Parathyroid adenoma (tissue), 2 donors: ENCODE measurements at regions not wholly inside any gene's neighbourhood (a gene's known extent, or its start where the extent isn't known, plus 50 kb on each side); places are given as distances from the start of the nearest gene placed in this dataset.

ENCODE experiments used
- H2AFZ ChIP-seq: fragments of 300-600 bp; sonication (generic); one replicate; pipeline ENCODE4 v1.7.0; 2017; ENCODE audit warnings: antibody characterized with exemption, mild to moderate bottlenecking
- H3K27ac ChIP-seq: fragments of 300-600 bp; sonication (generic); one replicate; pipeline ENCODE4 v1.7.0; 2017
- H3K27me3 ChIP-seq: fragments of 300-600 bp; sonication (generic); one replicate; pipeline ENCODE4 v1.7.0; 2017; ENCODE audit warnings: low read length; ENCODE audit not compliant: control insufficient read depth, insufficient read depth
- H3K36me3 ChIP-seq: fragments of 300-600 bp; sonication (generic); one replicate; pipeline ENCODE4 v1.7.0; 2017; ENCODE audit warnings: low read length; ENCODE audit not compliant: control insufficient read depth, insufficient read depth
- H3K4me1 ChIP-seq: fragments of 300-600 bp; sonication (generic); one replicate; pipeline ENCODE4 v1.7.0; 2017; ENCODE audit warnings: control low read depth
- H3K4me2 ChIP-seq: fragments of 300-600 bp; sonication (generic); one replicate; pipeline ENCODE4 v1.7.0; 2017; ENCODE audit warnings: low read length
- H3K4me3 ChIP-seq: fragments of 300-600 bp; sonication (generic); one replicate; pipeline ENCODE4 v1.7.0; 2017; ENCODE audit warnings: low read depth, low read length
- H3K79me2 ChIP-seq: fragments of 300-600 bp; sonication (generic); one replicate; pipeline ENCODE4 v1.7.0; 2017; ENCODE audit warnings: control low read depth
- H3K9ac ChIP-seq: fragments of 300-600 bp; sonication (generic); one replicate; pipeline ENCODE4 v1.7.0; 2017; ENCODE audit warnings: mild to moderate bottlenecking
- H3K9me3 ChIP-seq: fragments of 300-600 bp; sonication (generic); one replicate; pipeline ENCODE4 v1.7.0; 2017; ENCODE audit warnings: low read length; ENCODE audit not compliant: control insufficient read depth
- TF ChIP-seq, protein P1 (sequence below): fragments of 300-600 bp; sonication (generic); IDR thresholded peaks from one replicate; pipeline ENCODE4 v1.7.0; 2017; ENCODE audit warnings: antibody characterized with exemption, mild to moderate bottlenecking
- donor health status: primary hyperparathyroidism.

DNA sequence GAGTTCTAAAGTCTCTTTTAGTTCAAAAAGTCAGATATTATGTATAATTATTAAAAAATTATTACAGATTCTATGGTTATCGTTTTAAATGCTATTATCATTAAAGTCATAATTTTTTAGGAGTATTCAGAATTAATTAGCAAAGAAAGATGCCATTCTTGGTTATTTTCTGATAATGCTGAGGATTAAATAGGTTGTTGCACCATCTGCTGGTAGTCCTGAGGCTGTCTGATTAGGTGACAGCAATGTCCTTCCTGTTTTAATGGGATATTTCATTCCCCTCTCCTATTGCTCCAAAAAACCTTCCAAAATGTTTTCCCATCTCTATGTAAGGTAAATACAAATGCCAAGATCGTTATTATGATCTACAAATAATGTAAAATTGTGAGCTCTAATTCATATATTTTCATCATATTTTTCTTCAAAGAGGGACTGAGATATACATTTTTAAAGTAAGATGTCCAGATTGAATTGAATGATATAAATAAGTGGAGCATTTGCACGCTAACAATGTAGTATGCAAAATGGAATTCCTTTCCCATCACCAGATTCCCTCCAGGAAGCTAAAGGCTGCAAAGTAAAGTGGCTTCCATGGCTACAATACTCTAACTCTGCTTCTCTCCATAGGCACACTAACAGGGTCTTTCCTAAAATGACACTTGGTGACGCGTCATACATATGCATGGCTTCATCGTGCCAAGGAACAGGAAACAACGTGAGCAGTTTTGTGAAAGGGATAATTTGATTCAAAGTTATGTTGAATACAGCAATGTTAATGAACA, 58.8 kb upstream of the AKR1E2 start:
- Histone ChIP-seq H2AFZ (no peak overlapping the region), H3K27me3 (no peaks in the 10 kb centered on the region), H3K9ac (no peak overlapping the region), H3K4me3 (no peak overlapping the region), H3K9me3 (no peaks in the 10 kb centered on the region), H3K4me1 (no peaks in the 10 kb centered on the region), H3K79me2 (no peaks in the 10 kb centered on the region), H3K4me2 (no peak overlapping the region), H3K27ac (no peak overlapping the region), H3K36me3 (no peaks in the 10 kb centered on the region)
- TF ChIP-seq, protein P1, sequence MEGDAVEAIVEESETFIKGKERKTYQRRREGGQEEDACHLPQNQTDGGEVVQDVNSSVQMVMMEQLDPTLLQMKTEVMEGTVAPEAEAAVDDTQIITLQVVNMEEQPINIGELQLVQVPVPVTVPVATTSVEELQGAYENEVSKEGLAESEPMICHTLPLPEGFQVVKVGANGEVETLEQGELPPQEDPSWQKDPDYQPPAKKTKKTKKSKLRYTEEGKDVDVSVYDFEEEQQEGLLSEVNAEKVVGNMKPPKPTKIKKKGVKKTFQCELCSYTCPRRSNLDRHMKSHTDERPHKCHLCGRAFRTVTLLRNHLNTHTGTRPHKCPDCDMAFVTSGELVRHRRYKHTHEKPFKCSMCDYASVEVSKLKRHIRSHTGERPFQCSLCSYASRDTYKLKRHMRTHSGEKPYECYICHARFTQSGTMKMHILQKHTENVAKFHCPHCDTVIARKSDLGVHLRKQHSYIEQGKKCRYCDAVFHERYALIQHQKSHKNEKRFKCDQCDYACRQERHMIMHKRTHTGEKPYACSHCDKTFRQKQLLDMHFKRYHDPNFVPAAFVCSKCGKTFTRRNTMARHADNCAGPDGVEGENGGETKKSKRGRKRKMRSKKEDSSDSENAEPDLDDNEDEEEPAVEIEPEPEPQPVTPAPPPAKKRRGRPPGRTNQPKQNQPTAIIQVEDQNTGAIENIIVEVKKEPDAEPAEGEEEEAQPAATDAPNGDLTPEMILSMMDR, result peak; percentile 41

DNA sequence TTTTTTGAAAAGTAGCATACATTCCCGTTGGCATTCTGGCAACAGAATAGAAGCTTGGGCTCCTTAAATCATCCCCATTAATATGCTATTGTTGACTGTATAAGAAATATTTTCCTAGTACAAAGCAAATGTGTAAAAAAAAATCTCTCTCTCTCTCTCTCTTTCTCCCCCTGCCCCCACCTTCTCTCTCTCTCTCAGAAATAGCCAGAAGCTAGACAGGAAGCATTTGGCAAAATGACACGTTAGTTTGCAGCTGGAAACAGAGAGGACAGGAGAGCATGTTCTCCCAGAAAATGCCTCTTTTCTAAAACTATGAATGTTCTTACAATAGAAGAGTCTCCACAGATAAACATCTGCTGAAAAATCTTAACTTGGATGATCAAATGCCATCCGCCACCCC, 59.6 kb upstream of the AKR1E2 start:
- H3K36me3 ChIP-seq, result no peaks in the 10 kb centered on the region
- H3K4me2 ChIP-seq, result no peak overlapping the region
- H3K79me2 ChIP-seq, result no peaks in the 10 kb centered on the region
- no peak overlapping the region for H2AFZ ChIP-seq
- H3K9ac ChIP-seq, result no peak overlapping the region
- TF ChIP-seq, protein P1, result no peak
- no peaks in the 10 kb centered on the region for H3K9me3 ChIP-seq
- H3K4me1 ChIP-seq, result no peaks in the 10 kb centered on the region
- H3K27ac ChIP-seq, result no peak overlapping the region
- no peaks in the 10 kb centered on the region for H3K27me3 ChIP-seq
- no peak overlapping the region for H3K4me3 ChIP-seq

DNA sequence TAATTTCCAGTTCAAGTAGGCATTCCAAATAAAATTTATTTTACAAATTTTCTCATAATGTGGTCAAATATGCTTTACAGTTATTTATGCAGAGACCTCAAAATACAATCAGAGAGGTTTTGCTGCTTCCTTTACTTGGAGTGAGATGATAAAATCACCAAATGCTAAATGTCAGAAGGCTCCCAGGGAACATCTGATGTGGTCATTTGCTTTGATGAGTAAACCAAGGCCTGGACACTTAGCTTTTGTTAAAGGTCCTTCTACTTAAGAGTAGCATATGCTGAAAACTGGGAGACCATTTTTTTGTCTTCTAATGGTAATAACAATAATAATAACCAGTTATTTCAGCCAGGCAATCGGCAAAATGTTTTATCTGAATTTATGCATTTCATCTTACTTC, 60.6 kb upstream of the AKR1E2 start:
- H3K4me3 ChIP-seq, result no peak overlapping the region
- H3K79me2 ChIP-seq, result no peaks in the 10 kb centered on the region
- H3K36me3 ChIP-seq, result no peaks in the 10 kb centered on the region
- no peak overlapping the region for H3K9ac ChIP-seq
- no peak overlapping the region for H3K4me2 ChIP-seq
- TF ChIP-seq, protein P1, result no peak
- H2AFZ ChIP-seq, result no peak overlapping the region
- no peaks in the 10 kb centered on the region for H3K9me3 ChIP-seq
- no peak overlapping the region for H3K27ac ChIP-seq
- no peaks in the 10 kb centered on the region for H3K27me3 ChIP-seq
- H3K4me1 ChIP-seq, result no peaks in the 10 kb centered on the region

DNA sequence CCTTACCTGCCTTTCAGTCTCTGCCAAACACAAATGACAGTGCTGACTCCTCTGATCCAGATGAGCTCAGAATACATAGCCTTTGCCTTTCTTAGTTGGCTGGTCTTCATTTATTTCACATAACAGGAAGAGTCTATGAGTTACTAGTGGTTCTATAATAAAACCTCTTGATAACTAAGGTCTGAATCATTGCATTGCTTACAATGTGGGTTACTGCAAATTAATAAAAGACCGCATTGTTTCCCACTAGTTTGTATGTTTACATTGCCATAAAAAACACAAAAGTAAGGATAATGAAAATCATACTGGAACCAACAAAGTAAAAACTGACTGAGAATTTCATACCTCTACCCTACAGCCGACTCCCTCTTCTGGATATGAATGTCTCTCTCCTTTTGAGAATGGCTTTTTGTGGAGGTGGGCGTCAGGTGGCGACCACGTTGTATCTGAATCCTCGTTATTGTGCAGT, 62.0 kb upstream of the AKR1E2 start:
- Histone ChIP-seq H3K27ac (no peak overlapping the region), H3K4me1 (no peaks in the 10 kb centered on the region), H3K79me2 (no peaks in the 10 kb centered on the region), H3K9me3 (no peaks in the 10 kb centered on the region), H3K36me3 (no peaks in the 10 kb centered on the region), H3K27me3 (no peaks in the 10 kb centered on the region), H2AFZ (no peak overlapping the region), H3K4me2 (no peak overlapping the region), H3K4me3 (no peak overlapping the region), H3K9ac (no peak overlapping the region)
- TF ChIP-seq, protein P1, result no peak

DNA sequence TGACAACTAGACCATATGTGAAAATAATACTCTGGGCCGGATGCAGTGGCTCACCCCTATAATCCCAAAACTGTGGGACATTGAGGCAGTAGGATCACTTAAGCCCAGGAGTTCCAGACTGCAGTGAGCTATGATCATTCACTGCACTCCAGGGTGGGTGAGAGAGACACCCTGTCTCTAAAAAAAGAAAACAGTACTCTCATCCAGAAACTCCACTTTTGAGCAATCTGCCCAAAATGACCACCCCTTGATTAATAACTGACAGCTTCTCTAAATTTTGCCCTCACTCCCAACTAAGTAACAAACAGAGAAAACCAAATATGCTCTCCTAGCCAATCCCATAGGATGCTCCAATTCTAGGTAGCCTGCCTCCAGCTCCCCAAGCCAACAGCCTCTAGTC, 62.5 kb upstream of the AKR1E2 start:
- no peaks in the 10 kb centered on the region for H3K9me3 ChIP-seq
- no peak overlapping the region for H3K27ac ChIP-seq
- H3K9ac ChIP-seq, result no peak overlapping the region
- H3K27me3 ChIP-seq, result no peaks in the 10 kb centered on the region
- no peak overlapping the region for H2AFZ ChIP-seq
- H3K79me2 ChIP-seq, result no peaks in the 10 kb centered on the region
- TF ChIP-seq, protein P1, result no peak
- no peaks in the 10 kb centered on the region for H3K4me1 ChIP-seq
- H3K4me3 ChIP-seq, result no peak overlapping the region
- no peaks in the 10 kb centered on the region for H3K36me3 ChIP-seq
- no peak overlapping the region for H3K4me2 ChIP-seq
